GM12878 (cell line): ENCODE measurements at regions not wholly inside any gene's neighbourhood (a gene's known extent, or its start where the extent isn't known, plus 50 kb on each side); places are given as distances from the start of the nearest gene placed in this dataset.

Experiments
- ATAC-seq: fragments of 200-7000 bp; cut with Tn5 transposase; 3 replicates; pipeline ENCODE4 v1.9.1; 2020; ENCODE audit warnings: mild to moderate bottlenecking, moderate library complexity
- BruUV-seq: library from RNA; stranded (reverse); fragments of 400-500 nt; replicated peaks from 2 replicates; lab custom pipeline; 2021; lab: Mats Ljungman, UMichigan
- CTCF ChIA-PET: fragments of 300-600 bp; sonication (Branson Sonifier 250); formaldehyde crosslinking; extraction: SDS; loops from one replicate; lab custom pipeline; 2021; ENCODE audit warnings: inconsistent platforms; lab: Yijun Ruan, JAX
- POLR2A ChIA-PET: fragments of 350-600 bp; formaldehyde crosslinking; extraction: SDS; loops from one replicate; lab custom pipeline; 2021; ENCODE audit warnings: inconsistent platforms; lab: Charles Lee
- RAD21 ChIA-PET: fragments of 300-600 bp; sonication (Branson Sonifier 250); formaldehyde crosslinking; loops from one replicate; lab custom pipeline; 2023; ENCODE audit warnings: antibody characterized with exemption; ENCODE audit not compliant: unreplicated experiment; lab: Charles Lee
- SMC1A ChIA-PET: fragments of 300-600 bp; sonication (Branson Sonifier 250); formaldehyde crosslinking; loops from one replicate; lab custom pipeline; 2023; ENCODE audit not compliant: unreplicated experiment, uncharacterized antibody; lab: Charles Lee
- DNase-seq: peaks from one replicate; pipeline ENCODE4 v3.0.0-alpha.2; 2011; ENCODE audit warnings: low read depth, low spot score
- FAIRE-seq: peaks from 3 replicates; lab custom pipeline; 2011; peaks lifted over from hg19 to GRCh38; lab: Jason Lieb, UNC
- H2AFZ ChIP-seq: 2 replicates; pipeline ENCODE4 v1.6.0; 2011; ENCODE audit warnings: low read depth, low read length, control low read depth; ENCODE audit not compliant: control insufficient read depth
- H3K27ac ChIP-seq: 2 replicates; pipeline ENCODE4 v1.5.1; 2011; ENCODE audit warnings: control low read depth; ENCODE audit not compliant: control insufficient read depth, insufficient read depth
- H3K27me3 ChIP-seq, 2 experiments: replicated peaks in 1 of 2; 2 replicates each; pipeline versions ENCODE4 v1.6.0 to v1.6.1; 2011; ENCODE audit warnings: low read length in 1 of 2; ENCODE audit not compliant: control insufficient read depth in 2 of 2, insufficient read depth in 2 of 2
- H3K36me3 ChIP-seq, 2 experiments: 2 replicates each; pipeline ENCODE4 v1.5.1; 2011; ENCODE audit warnings: low read length in 1 of 2; ENCODE audit not compliant: control insufficient read depth in 2 of 2, insufficient read depth in 2 of 2
- H3K4me1 ChIP-seq: 2 replicates; pipeline ENCODE4 v1.6.1; 2011; ENCODE audit warnings: mild to moderate bottlenecking, low read length, moderate library complexity, mixed read lengths; ENCODE audit not compliant: control insufficient read depth, insufficient read depth
- H3K4me2 ChIP-seq: 2 replicates; pipeline ENCODE4 v1.6.0; 2011; ENCODE audit warnings: control low read depth; ENCODE audit not compliant: control insufficient read depth, insufficient read depth
- H3K4me3 ChIP-seq: fragments of 200-600 bp; sonication (generic); 2 replicates; pipeline ENCODE4 v1.5.1; 2016
- H3K79me2 ChIP-seq: 2 replicates; pipeline ENCODE4 v1.6.0; 2011; ENCODE audit warnings: low read length; ENCODE audit not compliant: control insufficient read depth, insufficient read depth
- H3K9ac ChIP-seq: 2 replicates; pipeline ENCODE4 v1.8.0; 2011; ENCODE audit warnings: low read length, control low read depth, mixed read lengths; ENCODE audit not compliant: control insufficient read depth, insufficient read depth
- H3K9me3 ChIP-seq: replicated peaks from 3 replicates; pipeline ENCODE4 v1.5.1; 2011; ENCODE audit warnings: mild to moderate bottlenecking, low read length; ENCODE audit not compliant: control insufficient read depth, insufficient read depth
- H4K20me1 ChIP-seq: 2 replicates; pipeline ENCODE4 v1.6.0; 2011; ENCODE audit not compliant: control insufficient read depth, insufficient read depth
- ATF2 ChIP-seq: IDR thresholded peaks from 2 replicates; pipeline ENCODE4 v1.6.1; 2012; ENCODE audit warnings: low read length, inconsistent platforms
- BCL11A ChIP-seq: IDR thresholded peaks from 2 replicates; pipeline ENCODE4 v1.6.1; 2011; ENCODE audit warnings: low read depth, low read length
- BRCA1 ChIP-seq: IDR thresholded peaks from 2 replicates; pipeline ENCODE4 v1.6.1; 2011; ENCODE audit warnings: low read depth, low read length, improper control_type of control experiment
- ETV6 ChIP-seq, 2 experiments: fragments of 450-650 bp in 1 of 2; IDR thresholded peaks in 1 of 2; conservative IDR thresholded peaks in 1 of 2; 2 replicates each; pipeline ENCODE4 v1.6.1; 2014; ENCODE audit warnings: antibody characterized with exemption in 1 of 2, borderline replicate concordance in 1 of 2, low read depth in 1 of 2, mild to moderate bottlenecking in 1 of 2, moderate library complexity in 1 of 2
- MAX ChIP-seq: IDR thresholded peaks from 2 replicates; pipeline ENCODE4 v1.6.1; 2012; ENCODE audit warnings: low read depth, low read length, improper control_type of control experiment
- NFYB ChIP-seq: IDR thresholded peaks from 2 replicates; pipeline ENCODE4 v1.6.1; 2011; ENCODE audit warnings: low read depth, mild to moderate bottlenecking, low read length, improper control_type of control experiment, moderate library complexity; ENCODE audit not compliant: insufficient read depth
- PAX5 ChIP-seq: IDR thresholded peaks from 2 replicates; pipeline ENCODE4 v1.6.1; 2011; ENCODE audit warnings: low read depth, low read length, borderline replicate concordance
- POU2F2 ChIP-seq: IDR thresholded peaks from 3 replicates; pipeline ENCODE4 v1.6.1; 2011; ENCODE audit warnings: low read depth, mild to moderate bottlenecking, low read length, borderline replicate concordance
- TBL1XR1 ChIP-seq: IDR thresholded peaks from 2 replicates; pipeline ENCODE4 v1.6.1; 2012; ENCODE audit warnings: low read depth, low read length, improper control_type of control experiment
- ZBTB33 ChIP-seq: fragments of 450-650 bp; IDR thresholded peaks from 2 replicates; pipeline ENCODE4 v1.6.1; 2017; ENCODE audit warnings: mild to moderate bottlenecking
- WGBS: methylation state at CpG from one replicate; pipeline ENCODE4 v1.1.6; 2016; ENCODE audit warnings: low lambda C conversion rate; ENCODE audit not compliant: insufficient replicate concordance, insufficient coverage; ENCODE audit errors: missing lambda C conversion rate; 5-methylcytosine and 5-hydroxymethylcytosine counted together
- in situ Hi-C: fragments of 300-500 bp; cut with MboI; formaldehyde crosslinking; loops from 9 replicates; pipeline ENCODE4 v1.14.3; 2018; ENCODE audit warnings: mixed read lengths
- intact Hi-C: fragments of 100-400 bp; cut with micrococcal nuclease; formaldehyde crosslinking; loops from one replicate; pipeline ENCODE4 v1.14.2; 2022; ENCODE audit not compliant: unreplicated experiment
- TF ChIP-seq, protein P1 (sequence below): IDR thresholded peaks from 2 replicates; pipeline ENCODE4 v1.6.1; 2012; ENCODE audit warnings: improper control_type of control experiment, low read depth, low read length; ENCODE audit not compliant: insufficient replicate concordance
- TF ChIP-seq, protein P2 (sequence below): fragments of 450-650 bp; conservative IDR thresholded peaks from 2 replicates; pipeline ENCODE4 v1.6.1; 2017; ENCODE audit warnings: mild to moderate bottlenecking, moderate library complexity

GRCh38 chr2:65999103-65999502, 435.8 kb upstream of the MEIS1 start (continued):
- TF ChIP-seq ATF2, result no peak

DNA sequence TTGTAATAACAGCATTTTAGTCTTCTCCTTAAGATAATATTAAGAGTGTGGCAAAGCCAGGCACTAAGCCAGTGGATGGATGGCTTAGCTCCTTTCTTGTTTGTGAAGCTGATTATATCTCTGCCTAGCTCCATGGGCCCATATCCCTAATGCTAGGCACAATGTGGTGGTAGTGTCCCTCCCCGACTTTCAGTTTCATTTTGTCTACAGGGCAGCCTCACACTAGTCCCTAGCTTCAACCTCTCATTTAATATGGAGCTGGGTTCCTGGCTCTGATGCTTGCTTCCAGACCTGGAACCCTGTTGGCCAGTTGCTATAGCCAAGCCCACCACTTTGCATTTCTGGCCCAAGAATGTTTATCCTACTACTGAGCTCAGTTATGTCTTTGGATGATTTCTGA, 437.0 kb upstream of the MEIS1 start:
- Histone ChIP-seq H3K9me3 (no peaks in the 10 kb centered on the region), H3K27ac (no peak overlapping the region), H3K36me3 (no peaks in the 10 kb centered on the region), H3K4me1 (no peaks in the 10 kb centered on the region), H3K4me3 (no peak overlapping the region), H2AFZ (no peak overlapping the region), H4K20me1 (no peaks in the 10 kb centered on the region), H3K27me3 (no peaks in the 10 kb centered on the region), H3K4me2 (no peak overlapping the region), H3K79me2 (no peaks in the 10 kb centered on the region), H3K9ac (no peak overlapping the region)
- ATAC-seq (no peak), DNase-seq (no peak), FAIRE-seq (no peak)
- BruUV-seq, result no TSS peak
- ChIA-PET CTCF (interaction anchor here (0.9 kb wide), 1 partner anchor 22 kb away, joined by 3 read pairs; no protein-coding TSS in a partner anchor), SMC1A (interaction anchor here (1.3 kb wide), 1 partner anchor 11 kb away, joined by 3 read pairs; no protein-coding TSS in a partner anchor), RAD21 (no interaction called here), POLR2A (no interaction called here)
- intact Hi-C loops (no loop called here), in situ Hi-C loops (no loop called here)
- WGBS, result 0% methylated on average over 1 of the region's 1 CpG
- no peak for TF ChIP-seq NFYB
- TF ChIP-seq, protein P1, sequence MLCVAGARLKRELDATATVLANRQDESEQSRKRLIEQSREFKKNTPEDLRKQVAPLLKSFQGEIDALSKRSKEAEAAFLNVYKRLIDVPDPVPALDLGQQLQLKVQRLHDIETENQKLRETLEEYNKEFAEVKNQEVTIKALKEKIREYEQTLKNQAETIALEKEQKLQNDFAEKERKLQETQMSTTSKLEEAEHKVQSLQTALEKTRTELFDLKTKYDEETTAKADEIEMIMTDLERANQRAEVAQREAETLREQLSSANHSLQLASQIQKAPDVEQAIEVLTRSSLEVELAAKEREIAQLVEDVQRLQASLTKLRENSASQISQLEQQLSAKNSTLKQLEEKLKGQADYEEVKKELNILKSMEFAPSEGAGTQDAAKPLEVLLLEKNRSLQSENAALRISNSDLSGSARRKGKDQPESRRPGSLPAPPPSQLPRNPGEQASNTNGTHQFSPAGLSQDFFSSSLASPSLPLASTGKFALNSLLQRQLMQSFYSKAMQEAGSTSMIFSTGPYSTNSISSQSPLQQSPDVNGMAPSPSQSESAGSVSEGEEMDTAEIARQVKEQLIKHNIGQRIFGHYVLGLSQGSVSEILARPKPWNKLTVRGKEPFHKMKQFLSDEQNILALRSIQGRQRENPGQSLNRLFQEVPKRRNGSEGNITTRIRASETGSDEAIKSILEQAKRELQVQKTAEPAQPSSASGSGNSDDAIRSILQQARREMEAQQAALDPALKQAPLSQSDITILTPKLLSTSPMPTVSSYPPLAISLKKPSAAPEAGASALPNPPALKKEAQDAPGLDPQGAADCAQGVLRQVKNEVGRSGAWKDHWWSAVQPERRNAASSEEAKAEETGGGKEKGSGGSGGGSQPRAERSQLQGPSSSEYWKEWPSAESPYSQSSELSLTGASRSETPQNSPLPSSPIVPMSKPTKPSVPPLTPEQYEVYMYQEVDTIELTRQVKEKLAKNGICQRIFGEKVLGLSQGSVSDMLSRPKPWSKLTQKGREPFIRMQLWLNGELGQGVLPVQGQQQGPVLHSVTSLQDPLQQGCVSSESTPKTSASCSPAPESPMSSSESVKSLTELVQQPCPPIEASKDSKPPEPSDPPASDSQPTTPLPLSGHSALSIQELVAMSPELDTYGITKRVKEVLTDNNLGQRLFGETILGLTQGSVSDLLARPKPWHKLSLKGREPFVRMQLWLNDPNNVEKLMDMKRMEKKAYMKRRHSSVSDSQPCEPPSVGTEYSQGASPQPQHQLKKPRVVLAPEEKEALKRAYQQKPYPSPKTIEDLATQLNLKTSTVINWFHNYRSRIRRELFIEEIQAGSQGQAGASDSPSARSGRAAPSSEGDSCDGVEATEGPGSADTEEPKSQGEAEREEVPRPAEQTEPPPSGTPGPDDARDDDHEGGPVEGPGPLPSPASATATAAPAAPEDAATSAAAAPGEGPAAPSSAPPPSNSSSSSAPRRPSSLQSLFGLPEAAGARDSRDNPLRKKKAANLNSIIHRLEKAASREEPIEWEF, result no peak
- TF ChIP-seq PAX5, result no peak
- no peak for TF ChIP-seq TBL1XR1
- no peak for TF ChIP-seq BRCA1
- no peak for TF ChIP-seq POU2F2
- no peak for TF ChIP-seq ETV6 (conservative IDR thresholded peaks at IDR 0.05 in 1 of 2, IDR thresholded peaks at IDR 0.05 in 1 of 2; ENCODE audit: borderline replicate concordance in 1 of 2, low read depth in 1 of 2)
- no peak for TF ChIP-seq BCL11A
- no peak for TF ChIP-seq ZBTB33
- TF ChIP-seq, protein P2, sequence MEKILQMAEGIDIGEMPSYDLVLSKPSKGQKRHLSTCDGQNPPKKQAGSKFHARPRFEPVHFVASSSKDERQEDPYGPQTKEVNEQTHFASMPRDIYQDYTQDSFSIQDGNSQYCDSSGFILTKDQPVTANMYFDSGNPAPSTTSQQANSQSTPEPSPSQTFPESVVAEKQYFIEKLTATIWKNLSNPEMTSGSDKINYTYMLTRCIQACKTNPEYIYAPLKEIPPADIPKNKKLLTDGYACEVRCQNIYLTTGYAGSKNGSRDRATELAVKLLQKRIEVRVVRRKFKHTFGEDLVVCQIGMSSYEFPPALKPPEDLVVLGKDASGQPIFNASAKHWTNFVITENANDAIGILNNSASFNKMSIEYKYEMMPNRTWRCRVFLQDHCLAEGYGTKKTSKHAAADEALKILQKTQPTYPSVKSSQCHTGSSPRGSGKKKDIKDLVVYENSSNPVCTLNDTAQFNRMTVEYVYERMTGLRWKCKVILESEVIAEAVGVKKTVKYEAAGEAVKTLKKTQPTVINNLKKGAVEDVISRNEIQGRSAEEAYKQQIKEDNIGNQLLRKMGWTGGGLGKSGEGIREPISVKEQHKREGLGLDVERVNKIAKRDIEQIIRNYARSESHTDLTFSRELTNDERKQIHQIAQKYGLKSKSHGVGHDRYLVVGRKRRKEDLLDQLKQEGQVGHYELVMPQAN, result no peak
- TF ChIP-seq MAX, result no peak
